HG03108 (cell line): ENCODE measurements at regions not wholly inside any gene's neighbourhood (a gene's known extent, or its start where the extent isn't known, plus 50 kb on each side); places are given as distances from the start of the nearest gene placed in this dataset.
"Not testable (repeated sequence)": the region's sequence is repeated elsewhere in the genome, so short reads cannot be mapped to it uniquely, and the experiment has no call there.

Experiments used
- ATAC-seq: cut with Tn5 transposase; IDR thresholded peaks from one replicate; pipeline ENCODE4 v1.9.1; 2021; ENCODE audit warnings: moderate library complexity; ENCODE audit not compliant: unreplicated experiment

- ATAC-seq, result no peak
These were observed 736.7 kb upstream of the PITX2 start for GRCh38 chr4:111359602-111360001.

GRCh38 chr4:111360906-111361305, 738.0 kb upstream of the PITX2 start:
- ATAC-seq, result no peak

- no peak for ATAC-seq
These were observed 740.1 kb upstream of the PITX2 start for GRCh38 chr4:111362941-111363361.

- not testable (repeated sequence) for ATAC-seq
These were observed 755.0 kb upstream of the PITX2 start for GRCh38 chr4:111377880-111378279.

GRCh38 chr4:111388561-111388960, 756.7 kb upstream of the FAM241A start:
- no peak for ATAC-seq

GRCh38 chr4:111391829-111392228, 753.4 kb upstream of the FAM241A start:
- no peak for ATAC-seq

- no peak for ATAC-seq
These were observed 751.5 kb upstream of the FAM241A start for GRCh38 chr4:111393781-111394180.

- ATAC-seq, result no peak
These were observed 746.3 kb upstream of the FAM241A start for GRCh38 chr4:111398906-111399330.

GRCh38 chr4:111399623-111400022, 745.6 kb upstream of the FAM241A start:
- ATAC-seq, result no peak

- no peak for ATAC-seq
These were observed 744.5 kb upstream of the FAM241A start for GRCh38 chr4:111400741-111401140.

- no peak for ATAC-seq
These were observed 740.6 kb upstream of the FAM241A start for GRCh38 chr4:111404673-111405072.

- ATAC-seq, result no peak
These were observed 739.3 kb upstream of the FAM241A start for GRCh38 chr4:111405989-111406388.

GRCh38 chr4:111410571-111410970, 734.7 kb upstream of the FAM241A start:
- ATAC-seq, result no peak

- no peak for ATAC-seq
These were observed 727.7 kb upstream of the FAM241A start for GRCh38 chr4:111417521-111417920.

GRCh38 chr4:111433441-111433840, 711.8 kb upstream of the FAM241A start:
- no peak for ATAC-seq

- no peak for ATAC-seq
These were observed 710.7 kb upstream of the FAM241A start for GRCh38 chr4:111434586-111434985.

- ATAC-seq, result no peak
These were observed 709.1 kb upstream of the FAM241A start for GRCh38 chr4:111435986-111436744.

- ATAC-seq, result no peak
These were observed 703.6 kb upstream of the FAM241A start for GRCh38 chr4:111441687-111442086.

GRCh38 chr4:111444836-111445235, 700.4 kb upstream of the FAM241A start:
- not testable (repeated sequence) for ATAC-seq

GRCh38 chr4:111449657-111450056, 695.6 kb upstream of the FAM241A start:
- ATAC-seq, result no peak

GRCh38 chr4:111450867-111451266, 694.4 kb upstream of the FAM241A start:
- no peak for ATAC-seq

- ATAC-seq, result no peak
These were observed 692.0 kb upstream of the FAM241A start for GRCh38 chr4:111453216-111453615.

GRCh38 chr4:111454961-111455360, 690.3 kb upstream of the FAM241A start:
- no peak for ATAC-seq
